IMR-90 (cell line): ENCODE measurements at regions not wholly inside any gene's neighbourhood (a gene's known extent, or its start where the extent isn't known, plus 50 kb on each side); places are given as distances from the start of the nearest gene placed in this dataset.

Source experiments
- ATAC-seq: fragments of 200-7000 bp; cut with Tn5 transposase; 2 replicates; pipeline ENCODE4 v1.9.1; 2020; ENCODE audit warnings: low read depth, mild to moderate bottlenecking, moderate library complexity
- BruUV-seq: library from RNA; stranded (reverse); fragments of 400-500 nt; replicated peaks from 2 replicates; lab custom pipeline; 2021; lab: Mats Ljungman, UMichigan
- CTCF ChIA-PET: fragments of 300-600 bp; formaldehyde crosslinking; extraction: SDS; loops from one replicate; lab custom pipeline; 2021; ENCODE audit warnings: antibody characterized with exemption; lab: Yijun Ruan, JAX
- POLR2A ChIA-PET: fragments of 300-600 bp; sonication (Branson Sonifier 250); formaldehyde crosslinking; loops from one replicate; lab custom pipeline; 2022; ENCODE audit warnings: antibody characterized with exemption; ENCODE audit not compliant: unreplicated experiment; lab: Charles Lee
- DNase-seq: peaks from one replicate; pipeline ENCODE4 v3.0.0; 2013
- H2AFZ ChIP-seq: replicated peaks from 2 replicates; pipeline ENCODE3; 2013; ENCODE audit warnings: low read length, mild to moderate bottlenecking; ENCODE audit not compliant: poor library complexity
- H2AK5ac ChIP-seq: 2 replicates; pipeline ENCODE4 v1.6.1; 2013; ENCODE audit warnings: low read depth, low read length, inconsistent platforms
- H2AK9ac ChIP-seq: replicated peaks from 2 replicates; pipeline ENCODE3; 2013; ENCODE audit warnings: mild to moderate bottlenecking, low read depth, low read length, moderate library complexity; ENCODE audit not compliant: poor library complexity
- H2BK120ac ChIP-seq: 2 replicates; pipeline ENCODE4 v1.6.1; 2013; ENCODE audit warnings: low read depth, low read length, inconsistent platforms
- H2BK15ac ChIP-seq: 3 replicates; pipeline ENCODE4 v1.6.1; 2013; ENCODE audit warnings: low read depth, low read length, inconsistent platforms
- H2BK20ac ChIP-seq: 2 replicates; pipeline ENCODE4 v1.6.1; 2013; ENCODE audit warnings: low read depth, mild to moderate bottlenecking, inconsistent platforms, low read length, moderate library complexity
- H2BK5ac ChIP-seq: 2 replicates; pipeline ENCODE4 v1.6.1; 2013; ENCODE audit warnings: mild to moderate bottlenecking, low read depth, low read length, inconsistent platforms; ENCODE audit not compliant: poor library complexity, severe bottlenecking
- H3K14ac ChIP-seq: replicated peaks from 2 replicates; pipeline ENCODE4 v1.6.1; 2013; ENCODE audit warnings: low read depth, low read length, inconsistent platforms
- H3K18ac ChIP-seq: 2 replicates; pipeline ENCODE4 v1.6.1; 2013; ENCODE audit warnings: low read depth, low read length, control low read depth
- H3K23ac ChIP-seq: 2 replicates; pipeline ENCODE4 v1.6.1; 2013; ENCODE audit warnings: low read depth, low read length, inconsistent platforms
- H3K27ac ChIP-seq: 2 replicates; pipeline ENCODE4 v1.5.1; 2013; ENCODE audit warnings: mild to moderate bottlenecking, control low read depth, low read length; ENCODE audit not compliant: insufficient read depth
- H3K27me3 ChIP-seq: 2 replicates; pipeline ENCODE4 v1.6.1; 2013; ENCODE audit warnings: low read length; ENCODE audit not compliant: control insufficient read depth, insufficient read depth
- H3K36me3 ChIP-seq: 2 replicates; pipeline ENCODE4 v1.6.1; 2013; ENCODE audit warnings: low read length, mixed read lengths; ENCODE audit not compliant: control insufficient read depth, insufficient read depth
- H3K4ac ChIP-seq: 2 replicates; pipeline ENCODE4 v1.6.1; 2013; ENCODE audit warnings: low read depth, low read length, inconsistent platforms
- H3K4me1 ChIP-seq: 2 replicates; pipeline ENCODE4 v1.6.1; 2013; ENCODE audit warnings: low read length, mixed read lengths; ENCODE audit not compliant: control insufficient read depth, insufficient read depth
- H3K4me2 ChIP-seq: 2 replicates; pipeline ENCODE4 v1.6.1; 2013; ENCODE audit warnings: low read depth, mild to moderate bottlenecking, control low read depth, low read length, moderate library complexity
- H3K4me3 ChIP-seq: 2 replicates; pipeline ENCODE4 v1.5.1; 2013; ENCODE audit warnings: low read depth, mild to moderate bottlenecking, control low read depth, low read length, moderate library complexity; ENCODE audit not compliant: insufficient read depth
- H3K56ac ChIP-seq: 2 replicates; pipeline ENCODE4 v1.6.1; 2013; ENCODE audit warnings: low read length, inconsistent platforms; ENCODE audit not compliant: insufficient read depth; ENCODE audit errors: extremely low read depth
- H3K79me1 ChIP-seq, 2 experiments: 2 replicates each; pipeline ENCODE4 v1.6.1; 2013; ENCODE audit warnings: low read length in 2 of 2, inconsistent platforms in 1 of 2, low read depth in 1 of 2
- H3K9ac ChIP-seq: 2 replicates; pipeline ENCODE4 v1.6.1; 2013; ENCODE audit warnings: low read depth, low read length, control low read depth
- H3K9me1 ChIP-seq: 2 replicates; pipeline ENCODE4 v1.6.1; 2013; ENCODE audit warnings: low read length, inconsistent platforms; ENCODE audit not compliant: insufficient read depth
- H3K9me3 ChIP-seq: 2 replicates; pipeline ENCODE4 v1.6.1; 2013; ENCODE audit warnings: low read length; ENCODE audit not compliant: control insufficient read depth, insufficient read depth
- H4K20me1 ChIP-seq: 2 replicates; pipeline ENCODE4 v1.6.1; 2013; ENCODE audit warnings: low read length, inconsistent platforms; ENCODE audit not compliant: insufficient read depth
- H4K5ac ChIP-seq: 2 replicates; pipeline ENCODE4 v1.6.1; 2013; ENCODE audit warnings: mild to moderate bottlenecking, low read depth, low read length, control low read depth
- H4K8ac ChIP-seq, 2 experiments: 2 replicates each; pipeline ENCODE4 v1.6.1; 2013; ENCODE audit warnings: low read depth in 2 of 2, low read length in 2 of 2, control low read depth in 1 of 2, inconsistent platforms in 1 of 2
- H4K91ac ChIP-seq: 2 replicates; pipeline ENCODE4 v1.6.1; 2013; ENCODE audit warnings: low read depth, low read length, inconsistent platforms; ENCODE audit not compliant: insufficient read depth
- BHLHE40 ChIP-seq: fragments of 150-350 bp; IDR thresholded peaks from 2 replicates; pipeline ENCODE4 v1.6.1; 2016; ENCODE audit warnings: mild to moderate bottlenecking, low read depth, low read length
- CEBPB ChIP-seq: IDR thresholded peaks from 2 replicates; pipeline ENCODE4 v1.6.1; 2012; ENCODE audit warnings: low read depth, low read length, improper control_type of control experiment
- CHD1 ChIP-seq: IDR thresholded peaks from 2 replicates; pipeline ENCODE4 v1.6.1; 2012; ENCODE audit warnings: low read depth, low read length, improper control_type of control experiment
- FOS ChIP-seq: fragments of 150-350 bp; IDR thresholded peaks from 2 replicates; pipeline ENCODE4 v1.6.1; 2016; ENCODE audit warnings: low read depth, low read length
- MAFK ChIP-seq: IDR thresholded peaks from 2 replicates; pipeline ENCODE4 v1.6.1; 2012; ENCODE audit warnings: low read depth, low read length, improper control_type of control experiment
- MAZ ChIP-seq: IDR thresholded peaks from 2 replicates; pipeline ENCODE4 v1.6.1; 2012; ENCODE audit warnings: low read depth, mild to moderate bottlenecking, low read length, improper control_type of control experiment, moderate library complexity, borderline replicate concordance
- MXI1 ChIP-seq: IDR thresholded peaks from 2 replicates; pipeline ENCODE4 v1.6.1; 2012; ENCODE audit warnings: low read depth, mild to moderate bottlenecking, low read length, moderate library complexity, borderline replicate concordance
- NFE2L2 ChIP-seq: fragments of 150-350 bp; IDR thresholded peaks from 2 replicates; pipeline ENCODE4 v1.6.1; 2016; ENCODE audit warnings: low read depth, mild to moderate bottlenecking, low read length
- POLR2A ChIP-seq: IDR thresholded peaks from 2 replicates; pipeline ENCODE4 v1.6.1; 2012; ENCODE audit warnings: mild to moderate bottlenecking, low read depth, low read length
- RAD21 ChIP-seq: IDR thresholded peaks from 2 replicates; pipeline ENCODE4 v1.6.1; 2012; ENCODE audit warnings: low read length, improper control_type of control experiment
- RCOR1 ChIP-seq: IDR thresholded peaks from 2 replicates; pipeline ENCODE4 v1.6.1; 2012; ENCODE audit warnings: mild to moderate bottlenecking, low read length, improper control_type of control experiment; ENCODE audit not compliant: insufficient replicate concordance
- RFX5 ChIP-seq: IDR thresholded peaks from 2 replicates; pipeline ENCODE4 v1.8.0; 2012; ENCODE audit warnings: low read depth, mild to moderate bottlenecking, low read length, moderate library complexity
- SMC3 ChIP-seq: fragments of 150-350 bp; IDR thresholded peaks from 2 replicates; pipeline ENCODE4 v1.6.1; 2016; ENCODE audit warnings: low read depth, mild to moderate bottlenecking, antibody characterized with exemption, low read length, moderate library complexity
- WGBS, 2 experiments: methylation state at CpG; one replicate each; pipeline versions ENCODE4 v1.1.5 to v1.1.7; 2013; ENCODE audit warnings: missing lambda C conversion rate in 2 of 2; ENCODE audit not compliant: insufficient read length in 1 of 2; ENCODE audit errors: extremely low coverage in 2 of 2; 5-methylcytosine and 5-hydroxymethylcytosine counted together
- dilution Hi-C: fragments of 300-500 bp; cut with HindIII; formaldehyde crosslinking; loops from one replicate; pipeline ENCODE4 v1.14.3; 2018; ENCODE audit warnings: low sequenced_read_pairs; ENCODE audit not compliant: unreplicated experiment
- in situ Hi-C: fragments of 300-500 bp; cut with MboI; formaldehyde crosslinking; loops from 3 replicates; pipeline ENCODE4 v1.14.3; 2019; ENCODE audit warnings: low sequenced_read_pairs, inconsistent platforms, mixed read lengths
- intact Hi-C: fragments of 100-400 bp; cut with micrococcal nuclease; formaldehyde crosslinking; loops from 2 replicates; pipeline ENCODE4 v1.10.0; 2022
- TF ChIP-seq, protein P1 (sequence below): conservative IDR thresholded peaks from 2 replicates; pipeline ENCODE4 v1.5.1; 2012; ENCODE audit warnings: mild to moderate bottlenecking, low read depth, low read length, improper control_type of control experiment
- TF ChIP-seq, protein P2 (sequence below): fragments of 150-350 bp; IDR thresholded peaks from 2 replicates; pipeline ENCODE4 v1.6.1; 2017; ENCODE audit warnings: mild to moderate bottlenecking, antibody characterized with exemption, low read length, low read depth
- TF ChIP-seq, protein P3 (sequence below): fragments of 150-350 bp; IDR thresholded peaks from 2 replicates; pipeline ENCODE4 v1.6.1; 2016; ENCODE audit warnings: low read depth, mild to moderate bottlenecking, low read length, moderate library complexity, borderline replicate concordance

DNA sequence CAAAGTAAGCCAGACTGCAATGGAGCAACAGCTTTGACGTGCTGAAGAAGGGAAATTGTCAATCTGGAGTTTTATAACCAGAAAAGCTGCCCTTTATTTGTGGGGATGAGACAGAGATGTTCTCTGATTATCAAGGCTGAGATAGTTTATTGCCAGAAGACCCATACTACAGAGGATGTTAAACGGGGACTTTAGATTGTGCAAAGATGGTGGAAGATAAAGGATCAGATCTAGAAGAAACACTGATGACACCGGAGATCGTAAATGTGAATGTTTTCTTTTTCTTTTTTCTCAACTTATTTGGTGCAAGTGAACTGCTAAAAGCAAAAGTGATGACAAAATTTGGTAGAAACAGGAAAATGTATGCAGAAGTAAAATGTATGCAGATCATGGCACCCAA is 178.3 kb upstream of the PLEKHG7 start:
- no peak overlapping the region for H2AFZ ChIP-seq
- no peak overlapping the region for H4K91ac ChIP-seq
- no peak overlapping the region for H3K23ac ChIP-seq
- H2BK5ac ChIP-seq: no peak overlapping the region
- in situ Hi-C loops: no loop called here
- no peaks in the 10 kb centered on the region for H3K9me1 ChIP-seq
- H3K4me1 ChIP-seq: no peaks in the 10 kb centered on the region
- DNase-seq (no peak), ATAC-seq (no peak)
- H3K9me3 ChIP-seq: no peaks in the 10 kb centered on the region
- TF ChIP-seq CEBPB (no peak), CHD1 (no peak), NFE2L2 (no peak), RCOR1 (no peak), SMC3 (no peak), BHLHE40 (no peak), MAZ (no peak), POLR2A (no peak), FOS (no peak), MAFK (no peak), MXI1 (no peak), RAD21 (no peak), RFX5 (no peak)
- TF ChIP-seq, protein P1, sequence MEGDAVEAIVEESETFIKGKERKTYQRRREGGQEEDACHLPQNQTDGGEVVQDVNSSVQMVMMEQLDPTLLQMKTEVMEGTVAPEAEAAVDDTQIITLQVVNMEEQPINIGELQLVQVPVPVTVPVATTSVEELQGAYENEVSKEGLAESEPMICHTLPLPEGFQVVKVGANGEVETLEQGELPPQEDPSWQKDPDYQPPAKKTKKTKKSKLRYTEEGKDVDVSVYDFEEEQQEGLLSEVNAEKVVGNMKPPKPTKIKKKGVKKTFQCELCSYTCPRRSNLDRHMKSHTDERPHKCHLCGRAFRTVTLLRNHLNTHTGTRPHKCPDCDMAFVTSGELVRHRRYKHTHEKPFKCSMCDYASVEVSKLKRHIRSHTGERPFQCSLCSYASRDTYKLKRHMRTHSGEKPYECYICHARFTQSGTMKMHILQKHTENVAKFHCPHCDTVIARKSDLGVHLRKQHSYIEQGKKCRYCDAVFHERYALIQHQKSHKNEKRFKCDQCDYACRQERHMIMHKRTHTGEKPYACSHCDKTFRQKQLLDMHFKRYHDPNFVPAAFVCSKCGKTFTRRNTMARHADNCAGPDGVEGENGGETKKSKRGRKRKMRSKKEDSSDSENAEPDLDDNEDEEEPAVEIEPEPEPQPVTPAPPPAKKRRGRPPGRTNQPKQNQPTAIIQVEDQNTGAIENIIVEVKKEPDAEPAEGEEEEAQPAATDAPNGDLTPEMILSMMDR: no peak
- TF ChIP-seq, protein P2, sequence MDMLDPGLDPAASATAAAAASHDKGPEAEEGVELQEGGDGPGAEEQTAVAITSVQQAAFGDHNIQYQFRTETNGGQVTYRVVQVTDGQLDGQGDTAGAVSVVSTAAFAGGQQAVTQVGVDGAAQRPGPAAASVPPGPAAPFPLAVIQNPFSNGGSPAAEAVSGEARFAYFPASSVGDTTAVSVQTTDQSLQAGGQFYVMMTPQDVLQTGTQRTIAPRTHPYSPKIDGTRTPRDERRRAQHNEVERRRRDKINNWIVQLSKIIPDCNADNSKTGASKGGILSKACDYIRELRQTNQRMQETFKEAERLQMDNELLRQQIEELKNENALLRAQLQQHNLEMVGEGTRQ: no peak
- TF ChIP-seq, protein P3, sequence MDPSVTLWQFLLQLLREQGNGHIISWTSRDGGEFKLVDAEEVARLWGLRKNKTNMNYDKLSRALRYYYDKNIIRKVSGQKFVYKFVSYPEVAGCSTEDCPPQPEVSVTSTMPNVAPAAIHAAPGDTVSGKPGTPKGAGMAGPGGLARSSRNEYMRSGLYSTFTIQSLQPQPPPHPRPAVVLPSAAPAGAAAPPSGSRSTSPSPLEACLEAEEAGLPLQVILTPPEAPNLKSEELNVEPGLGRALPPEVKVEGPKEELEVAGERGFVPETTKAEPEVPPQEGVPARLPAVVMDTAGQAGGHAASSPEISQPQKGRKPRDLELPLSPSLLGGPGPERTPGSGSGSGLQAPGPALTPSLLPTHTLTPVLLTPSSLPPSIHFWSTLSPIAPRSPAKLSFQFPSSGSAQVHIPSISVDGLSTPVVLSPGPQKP: no peak
- no peak overlapping the region for H3K4me2 ChIP-seq
- H3K79me1 ChIP-seq: no peaks in the 10 kb centered on the region
- H3K4me3 ChIP-seq: no peak overlapping the region
- no peaks in the 10 kb centered on the region; the same call in 1 of the 2 replicates for H3K27me3 ChIP-seq
- dilution Hi-C loops: no loop called here
- H4K5ac ChIP-seq: no peak overlapping the region
- H3K14ac ChIP-seq: no peak overlapping the region
- no peak overlapping the region for H2AK5ac ChIP-seq
- H4K20me1 ChIP-seq: no peaks in the 10 kb centered on the region
- H3K36me3 ChIP-seq: no peaks in the 10 kb centered on the region
- ChIA-PET CTCF (no interaction called here), POLR2A (no interaction called here)
- no peak overlapping the region for H2BK15ac ChIP-seq
- H3K18ac ChIP-seq: no peak overlapping the region
- H2BK20ac ChIP-seq: no peak overlapping the region
- H3K56ac ChIP-seq: no peak overlapping the region
- H4K8ac ChIP-seq: no peak overlapping the region
- no peak overlapping the region for H3K4ac ChIP-seq
- H3K27ac ChIP-seq: no peak overlapping the region
- no TSS peak for BruUV-seq
- no peak overlapping the region for H2AK9ac ChIP-seq
- no peak overlapping the region for H2BK120ac ChIP-seq
- intact Hi-C loops: no loop called here
- no peak overlapping the region for H3K9ac ChIP-seq
- WGBS, 2 experiments: 89% methylated on average over 4 of the region's 4 CpGs; no CpG with 5 or more reads in 1 of the 2 experiments
